ENCODE measurements at regions not wholly inside any gene's neighbourhood (a gene's known extent, or its start where the extent isn't known, plus 50 kb on each side); places are given as distances from the start of the nearest gene placed in this dataset.

- Histone ChIP-seq H3K4me1 (ENCODE audit: control insufficient read depth, insufficient read depth, low read length) (no peaks in the 10 kb centered on the region), H3K36me3 (ENCODE audit: control insufficient read depth, insufficient read depth, low read length, severe bottlenecking) (no peaks in the 10 kb centered on the region)
- DNase-seq (ENCODE audit: low read depth): peak; percentile 2
Measured at GRCh38 chr13:109366525-109366924, 419.9 kb downstream of the IRS2 start.

GRCh38 chr13:109363431-109363830 is 423.0 kb downstream of the IRS2 start:
- DNase-seq (ENCODE audit: low read depth): no peak
- peaks cover 8% of the 10 kb centered on the region for H3K9me3 ChIP-seq (ENCODE audit: control insufficient read depth, low read length)
- no peak overlapping the region for H3K4me3 ChIP-seq (ENCODE audit: low read length)
- no peaks in the 10 kb centered on the region for H3K4me1 ChIP-seq (ENCODE audit: control insufficient read depth, insufficient read depth, low read length)
- H3K27me3 ChIP-seq (replicated peaks; ENCODE audit: control insufficient read depth, insufficient read depth, low read length): peaks cover 5% of the 10 kb centered on the region
- no peak overlapping the region for H3K9ac ChIP-seq (ENCODE audit: low read length)
- H3K36me3 ChIP-seq (ENCODE audit: control insufficient read depth, insufficient read depth, low read length, severe bottlenecking): no peaks in the 10 kb centered on the region

More at GRCh38 chr13:109366525-109366924, 419.9 kb downstream of the IRS2 start:
- Histone ChIP-seq H3K9me3 (ENCODE audit: control insufficient read depth, low read length) (peaks cover 8% of the 10 kb centered on the region), H3K9ac (ENCODE audit: low read length) (no peak overlapping the region), H3K4me3 (ENCODE audit: low read length) (no peak overlapping the region), H3K27me3 (replicated peaks; ENCODE audit: control insufficient read depth, insufficient read depth, low read length) (peaks cover 5% of the 10 kb centered on the region)

GRCh38 chr13:109362616-109363015 is 423.8 kb downstream of the IRS2 start:
- H3K4me1 ChIP-seq (ENCODE audit: control insufficient read depth, insufficient read depth, low read length): no peaks in the 10 kb centered on the region
- peaks cover 8% of the 10 kb centered on the region for H3K9me3 ChIP-seq (ENCODE audit: control insufficient read depth, low read length)
- no peak overlapping the region for H3K4me3 ChIP-seq (ENCODE audit: low read length)
- H3K27me3 ChIP-seq (replicated peaks; ENCODE audit: control insufficient read depth, insufficient read depth, low read length): peaks cover 5% of the 10 kb centered on the region
- no peak for DNase-seq (ENCODE audit: low read depth)
- no peak overlapping the region for H3K9ac ChIP-seq (ENCODE audit: low read length)
- no peaks in the 10 kb centered on the region for H3K36me3 ChIP-seq (ENCODE audit: control insufficient read depth, insufficient read depth, low read length, severe bottlenecking)

- no peak overlapping the region for H3K9ac ChIP-seq (ENCODE audit: low read length)
- H3K27me3 ChIP-seq (replicated peaks; ENCODE audit: control insufficient read depth, insufficient read depth, low read length): peaks cover 5% of the 10 kb centered on the region
- peaks cover 8% of the 10 kb centered on the region for H3K9me3 ChIP-seq (ENCODE audit: control insufficient read depth, low read length)
- no peaks in the 10 kb centered on the region for H3K36me3 ChIP-seq (ENCODE audit: control insufficient read depth, insufficient read depth, low read length, severe bottlenecking)
- DNase-seq (ENCODE audit: low read depth): no peak
- no peaks in the 10 kb centered on the region for H3K4me1 ChIP-seq (ENCODE audit: control insufficient read depth, insufficient read depth, low read length)
- H3K4me3 ChIP-seq (ENCODE audit: low read length): no peak overlapping the region
Measured at GRCh38 chr13:109361562-109362289, 424.7 kb downstream of the IRS2 start.

GRCh38 chr13:109357751-109358471 is 428.5 kb downstream of the IRS2 start:
- Histone ChIP-seq H3K9ac (ENCODE audit: low read length) (no peak overlapping the region), H3K4me1 (ENCODE audit: control insufficient read depth, insufficient read depth, low read length) (no peaks in the 10 kb centered on the region), H3K27me3 (replicated peaks; ENCODE audit: control insufficient read depth, insufficient read depth, low read length) (no peaks in the 10 kb centered on the region), H3K4me3 (ENCODE audit: low read length) (no peak overlapping the region), H3K36me3 (ENCODE audit: control insufficient read depth, insufficient read depth, low read length, severe bottlenecking) (no peaks in the 10 kb centered on the region), H3K9me3 (ENCODE audit: control insufficient read depth, low read length) (no peaks in the 10 kb centered on the region)
- DNase-seq (ENCODE audit: low read depth): no peak

GRCh38 chr13:109355875-109356434 is 430.4 kb downstream of the IRS2 start:
- Histone ChIP-seq H3K4me3 (ENCODE audit: low read length) (no peak overlapping the region), H3K9ac (ENCODE audit: low read length) (no peak overlapping the region), H3K27me3 (replicated peaks; ENCODE audit: control insufficient read depth, insufficient read depth, low read length) (no peaks in the 10 kb centered on the region), H3K36me3 (ENCODE audit: control insufficient read depth, insufficient read depth, low read length, severe bottlenecking) (no peaks in the 10 kb centered on the region), H3K4me1 (ENCODE audit: control insufficient read depth, insufficient read depth, low read length) (no peaks in the 10 kb centered on the region), H3K9me3 (ENCODE audit: control insufficient read depth, low read length) (no peaks in the 10 kb centered on the region)
- no peak for DNase-seq (ENCODE audit: low read depth)

- no peaks in the 10 kb centered on the region for H3K9me3 ChIP-seq (ENCODE audit: control insufficient read depth, low read length)
- DNase-seq (ENCODE audit: low read depth): no peak
- H3K27me3 ChIP-seq (replicated peaks; ENCODE audit: control insufficient read depth, insufficient read depth, low read length): no peaks in the 10 kb centered on the region
- no peak overlapping the region for H3K4me3 ChIP-seq (ENCODE audit: low read length)
- no peaks in the 10 kb centered on the region for H3K4me1 ChIP-seq (ENCODE audit: control insufficient read depth, insufficient read depth, low read length)
- no peaks in the 10 kb centered on the region for H3K36me3 ChIP-seq (ENCODE audit: control insufficient read depth, insufficient read depth, low read length, severe bottlenecking)
- no peak overlapping the region for H3K9ac ChIP-seq (ENCODE audit: low read length)
Measured at GRCh38 chr13:109355166-109355565, 431.2 kb downstream of the IRS2 start.

- H3K36me3 ChIP-seq (ENCODE audit: control insufficient read depth, insufficient read depth, low read length, severe bottlenecking): no peaks in the 10 kb centered on the region
- no peak overlapping the region for H3K9ac ChIP-seq (ENCODE audit: low read length)
- no peaks in the 10 kb centered on the region for H3K9me3 ChIP-seq (ENCODE audit: control insufficient read depth, low read length)
- no peak for DNase-seq (ENCODE audit: low read depth)
- H3K4me3 ChIP-seq (ENCODE audit: low read length): no peak overlapping the region
- peaks cover 13% of the 10 kb centered on the region for H3K4me1 ChIP-seq (ENCODE audit: control insufficient read depth, insufficient read depth, low read length)
- no peaks in the 10 kb centered on the region for H3K27me3 ChIP-seq (replicated peaks; ENCODE audit: control insufficient read depth, insufficient read depth, low read length)
Measured at GRCh38 chr13:109351236-109351635, 435.1 kb downstream of the IRS2 start.

GRCh38 chr13:109348519-109349258 is 437.7 kb downstream of the IRS2 start:
- peak overlapping the region; percentile 46 for H3K9ac ChIP-seq (ENCODE audit: low read length)
- H3K36me3 ChIP-seq (ENCODE audit: control insufficient read depth, insufficient read depth, low read length, severe bottlenecking): no peaks in the 10 kb centered on the region
- H3K4me1 ChIP-seq (ENCODE audit: control insufficient read depth, insufficient read depth, low read length): peaks cover 21% of the 10 kb centered on the region
- no peaks in the 10 kb centered on the region for H3K9me3 ChIP-seq (ENCODE audit: control insufficient read depth, low read length)
- peak; percentile 11 for DNase-seq (ENCODE audit: low read depth)
- H3K4me3 ChIP-seq (ENCODE audit: low read length): no peak overlapping the region
- no peaks in the 10 kb centered on the region for H3K27me3 ChIP-seq (replicated peaks; ENCODE audit: control insufficient read depth, insufficient read depth, low read length)

GRCh38 chr13:109346060-109346459 is 440.3 kb downstream of the IRS2 start:
- no peaks in the 10 kb centered on the region for H3K27me3 ChIP-seq (replicated peaks; ENCODE audit: control insufficient read depth, insufficient read depth, low read length)
- DNase-seq (ENCODE audit: low read depth): no peak
- H3K9ac ChIP-seq (ENCODE audit: low read length): no peak overlapping the region
- peaks cover 21% of the 10 kb centered on the region for H3K4me1 ChIP-seq (ENCODE audit: control insufficient read depth, insufficient read depth, low read length)
- no peaks in the 10 kb centered on the region for H3K9me3 ChIP-seq (ENCODE audit: control insufficient read depth, low read length)
- no peak overlapping the region for H3K4me3 ChIP-seq (ENCODE audit: low read length)
- no peaks in the 10 kb centered on the region for H3K36me3 ChIP-seq (ENCODE audit: control insufficient read depth, insufficient read depth, low read length, severe bottlenecking)

GRCh38 chr13:109345433-109345941 is 440.9 kb downstream of the IRS2 start:
- no peaks in the 10 kb centered on the region for H3K9me3 ChIP-seq (ENCODE audit: control insufficient read depth, low read length)
- H3K4me1 ChIP-seq (ENCODE audit: control insufficient read depth, insufficient read depth, low read length): peaks cover 21% of the 10 kb centered on the region
- no peaks in the 10 kb centered on the region for H3K36me3 ChIP-seq (ENCODE audit: control insufficient read depth, insufficient read depth, low read length, severe bottlenecking)
- no peak overlapping the region for H3K4me3 ChIP-seq (ENCODE audit: low read length)
- no peak overlapping the region for H3K9ac ChIP-seq (ENCODE audit: low read length)
- DNase-seq (ENCODE audit: low read depth): peak; percentile 18
- no peaks in the 10 kb centered on the region for H3K27me3 ChIP-seq (replicated peaks; ENCODE audit: control insufficient read depth, insufficient read depth, low read length)
